HL-60 (cell line): ENCODE measurements at regions not wholly inside any gene's neighbourhood (a gene's known extent, or its start where the extent isn't known, plus 50 kb on each side); places are given as distances from the start of the nearest gene placed in this dataset.

Source experiments
- DNase-seq, 2 experiments: peaks; one replicate each; pipeline ENCODE4 v3.0.0-alpha.2; 2010 to 2020; ENCODE audit warnings: low read depth in 1 of 2, low spot score in 1 of 2
- H3K27ac ChIP-seq: fragments of 250-450 bp; sonication (Bioruptor Pico); replicated peaks from 2 replicates; pipeline ENCODE4 v1.5.1; 2020; ENCODE audit warnings: mild to moderate bottlenecking, moderate library complexity
- H3K27me3 ChIP-seq: fragments of 250-450 bp; sonication (Bioruptor Pico); 2 replicates; pipeline ENCODE4 v1.5.1; 2021; ENCODE audit warnings: mild to moderate bottlenecking, moderate library complexity; ENCODE audit not compliant: insufficient read depth, poor library complexity, severe bottlenecking
- H3K4me3 ChIP-seq: replicated peaks from 2 replicates; pipeline ENCODE4 v1.5.1; 2011; ENCODE audit warnings: mild to moderate bottlenecking, control low read depth, low read length; ENCODE audit not compliant: insufficient read depth
- GABPA ChIP-seq: IDR thresholded peaks from 2 replicates; pipeline ENCODE4 v1.6.1; 2012; ENCODE audit warnings: low read depth
- POLR2AphosphoS5 ChIP-seq: IDR thresholded peaks from 2 replicates; pipeline ENCODE4 v1.6.1; 2012; ENCODE audit warnings: low read depth
- SPI1 ChIP-seq: IDR thresholded peaks from 2 replicates; pipeline ENCODE4 v1.6.1; 2012; ENCODE audit warnings: low read depth, mild to moderate bottlenecking, borderline replicate concordance
- TF ChIP-seq, protein P1 (sequence below): IDR thresholded peaks from 2 replicates; pipeline ENCODE4 v1.6.1; 2012; ENCODE audit warnings: low read depth; ENCODE audit not compliant: insufficient replicate concordance
- TF ChIP-seq, protein P2 (sequence below): IDR thresholded peaks from one replicate; pipeline ENCODE4 v1.5.1; 2011; ENCODE audit warnings: low read length, control low read depth, inconsistent platforms; ENCODE audit not compliant: insufficient read depth

DNA sequence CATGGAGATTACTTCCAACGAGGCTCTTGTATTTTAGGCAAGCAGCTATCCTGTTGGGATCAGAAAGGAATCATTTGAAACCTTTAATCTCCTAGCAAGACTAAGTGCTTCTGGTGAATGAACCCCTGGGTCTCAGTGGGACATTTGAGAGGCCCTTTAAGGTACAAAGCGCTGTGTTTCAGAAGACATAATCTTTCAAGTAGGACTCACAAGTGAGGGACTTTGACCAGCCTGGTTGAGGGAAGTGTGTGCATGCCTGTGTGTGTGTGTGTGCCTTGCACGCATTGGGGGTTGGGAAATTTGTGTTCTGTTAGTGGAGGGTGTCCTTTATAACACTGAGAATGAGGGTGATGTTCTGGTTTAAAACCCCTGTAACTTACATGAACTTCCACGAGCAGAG lies 64.4 kb upstream of the KCNG1 start:
- H3K27ac ChIP-seq: no peak overlapping the region
- peaks cover 3% of the 10 kb centered on the region for H3K27me3 ChIP-seq
- no peak for DNase-seq

DNA sequence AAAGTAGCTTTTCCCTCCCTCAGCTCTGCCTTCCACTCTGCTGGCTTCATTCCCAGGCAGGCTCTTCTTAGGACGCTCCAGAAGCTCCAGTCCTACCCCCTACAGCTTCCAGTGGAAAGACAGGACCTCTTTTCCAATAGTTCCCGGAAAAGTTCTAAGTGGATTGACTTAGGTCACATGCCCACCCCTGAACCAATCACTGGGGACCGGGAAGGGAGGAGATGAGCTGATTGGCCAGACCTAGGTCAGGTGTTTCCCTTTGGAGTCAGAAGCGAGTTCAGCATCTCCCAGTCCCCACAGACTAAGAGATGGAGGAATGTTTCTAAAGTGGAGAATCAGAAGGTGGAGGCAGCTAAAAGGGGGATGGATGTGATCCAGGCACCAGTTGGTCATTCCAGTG lies 62.9 kb upstream of the KCNG1 start:
- Histone ChIP-seq H3K27ac (no peak overlapping the region), H3K4me3 (no peak overlapping the region), H3K27me3 (no peaks in the 10 kb centered on the region)
- TF ChIP-seq, protein P1, sequence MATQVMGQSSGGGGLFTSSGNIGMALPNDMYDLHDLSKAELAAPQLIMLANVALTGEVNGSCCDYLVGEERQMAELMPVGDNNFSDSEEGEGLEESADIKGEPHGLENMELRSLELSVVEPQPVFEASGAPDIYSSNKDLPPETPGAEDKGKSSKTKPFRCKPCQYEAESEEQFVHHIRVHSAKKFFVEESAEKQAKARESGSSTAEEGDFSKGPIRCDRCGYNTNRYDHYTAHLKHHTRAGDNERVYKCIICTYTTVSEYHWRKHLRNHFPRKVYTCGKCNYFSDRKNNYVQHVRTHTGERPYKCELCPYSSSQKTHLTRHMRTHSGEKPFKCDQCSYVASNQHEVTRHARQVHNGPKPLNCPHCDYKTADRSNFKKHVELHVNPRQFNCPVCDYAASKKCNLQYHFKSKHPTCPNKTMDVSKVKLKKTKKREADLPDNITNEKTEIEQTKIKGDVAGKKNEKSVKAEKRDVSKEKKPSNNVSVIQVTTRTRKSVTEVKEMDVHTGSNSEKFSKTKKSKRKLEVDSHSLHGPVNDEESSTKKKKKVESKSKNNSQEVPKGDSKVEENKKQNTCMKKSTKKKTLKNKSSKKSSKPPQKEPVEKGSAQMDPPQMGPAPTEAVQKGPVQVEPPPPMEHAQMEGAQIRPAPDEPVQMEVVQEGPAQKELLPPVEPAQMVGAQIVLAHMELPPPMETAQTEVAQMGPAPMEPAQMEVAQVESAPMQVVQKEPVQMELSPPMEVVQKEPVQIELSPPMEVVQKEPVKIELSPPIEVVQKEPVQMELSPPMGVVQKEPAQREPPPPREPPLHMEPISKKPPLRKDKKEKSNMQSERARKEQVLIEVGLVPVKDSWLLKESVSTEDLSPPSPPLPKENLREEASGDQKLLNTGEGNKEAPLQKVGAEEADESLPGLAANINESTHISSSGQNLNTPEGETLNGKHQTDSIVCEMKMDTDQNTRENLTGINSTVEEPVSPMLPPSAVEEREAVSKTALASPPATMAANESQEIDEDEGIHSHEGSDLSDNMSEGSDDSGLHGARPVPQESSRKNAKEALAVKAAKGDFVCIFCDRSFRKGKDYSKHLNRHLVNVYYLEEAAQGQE: no peak
- no peak for TF ChIP-seq POLR2AphosphoS5
- no peak for TF ChIP-seq GABPA
- TF ChIP-seq, protein P2, sequence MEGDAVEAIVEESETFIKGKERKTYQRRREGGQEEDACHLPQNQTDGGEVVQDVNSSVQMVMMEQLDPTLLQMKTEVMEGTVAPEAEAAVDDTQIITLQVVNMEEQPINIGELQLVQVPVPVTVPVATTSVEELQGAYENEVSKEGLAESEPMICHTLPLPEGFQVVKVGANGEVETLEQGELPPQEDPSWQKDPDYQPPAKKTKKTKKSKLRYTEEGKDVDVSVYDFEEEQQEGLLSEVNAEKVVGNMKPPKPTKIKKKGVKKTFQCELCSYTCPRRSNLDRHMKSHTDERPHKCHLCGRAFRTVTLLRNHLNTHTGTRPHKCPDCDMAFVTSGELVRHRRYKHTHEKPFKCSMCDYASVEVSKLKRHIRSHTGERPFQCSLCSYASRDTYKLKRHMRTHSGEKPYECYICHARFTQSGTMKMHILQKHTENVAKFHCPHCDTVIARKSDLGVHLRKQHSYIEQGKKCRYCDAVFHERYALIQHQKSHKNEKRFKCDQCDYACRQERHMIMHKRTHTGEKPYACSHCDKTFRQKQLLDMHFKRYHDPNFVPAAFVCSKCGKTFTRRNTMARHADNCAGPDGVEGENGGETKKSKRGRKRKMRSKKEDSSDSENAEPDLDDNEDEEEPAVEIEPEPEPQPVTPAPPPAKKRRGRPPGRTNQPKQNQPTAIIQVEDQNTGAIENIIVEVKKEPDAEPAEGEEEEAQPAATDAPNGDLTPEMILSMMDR: no peak
- no peak for TF ChIP-seq SPI1
- DNase-seq: no peak

More for the DNA sequence above, 64.4 kb upstream of the KCNG1 start:
- H3K4me3 ChIP-seq: no peak overlapping the region
- TF ChIP-seq GABPA: no peak
- TF ChIP-seq POLR2AphosphoS5: no peak
- no peak for TF ChIP-seq SPI1

DNA sequence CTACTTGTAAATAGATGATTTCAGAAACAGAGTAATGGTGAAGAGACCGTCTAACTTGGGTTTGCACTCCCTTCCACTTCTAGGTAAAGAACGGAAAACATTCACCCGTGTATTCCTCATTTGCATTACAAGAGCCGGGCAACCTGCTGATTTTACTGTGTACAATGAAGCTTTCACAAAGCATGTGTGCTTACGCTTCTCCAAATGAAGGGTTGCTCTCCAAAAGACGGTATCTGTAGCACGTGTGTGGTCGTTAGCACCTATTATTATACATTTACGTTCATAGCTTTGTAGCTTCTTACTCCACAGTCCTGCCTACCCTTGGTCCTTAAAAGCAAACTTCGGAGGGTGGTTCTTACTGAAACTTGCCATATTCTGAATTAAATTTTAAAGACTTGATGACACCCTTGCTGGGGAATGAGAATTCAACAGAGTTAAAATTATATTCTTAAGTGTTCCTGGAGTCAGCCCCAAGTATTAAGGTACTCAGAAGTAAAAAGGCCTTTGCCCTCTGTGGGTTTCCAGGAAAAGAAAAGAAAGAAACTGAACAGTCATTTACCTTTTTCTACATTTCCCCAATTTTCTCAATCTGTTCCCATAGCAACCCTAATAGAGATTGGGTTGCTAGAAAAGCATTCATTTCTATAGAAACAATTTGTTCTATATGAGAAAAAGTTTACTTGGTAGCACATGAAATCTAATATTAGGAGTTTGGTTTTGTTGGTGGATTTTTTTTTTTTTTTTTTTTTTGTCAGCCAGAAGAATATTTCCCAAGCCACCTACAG lies 61.9 kb upstream of the KCNG1 start:
- DNase-seq: no peak
- TF ChIP-seq SPI1 (no peak), POLR2AphosphoS5 (no peak), GABPA (no peak)
- TF ChIP-seq, protein P2: no peak
- TF ChIP-seq, protein P1: no peak
- no peak overlapping the region for H3K4me3 ChIP-seq
- H3K27ac ChIP-seq: no peak overlapping the region
- no peaks in the 10 kb centered on the region for H3K27me3 ChIP-seq

DNA sequence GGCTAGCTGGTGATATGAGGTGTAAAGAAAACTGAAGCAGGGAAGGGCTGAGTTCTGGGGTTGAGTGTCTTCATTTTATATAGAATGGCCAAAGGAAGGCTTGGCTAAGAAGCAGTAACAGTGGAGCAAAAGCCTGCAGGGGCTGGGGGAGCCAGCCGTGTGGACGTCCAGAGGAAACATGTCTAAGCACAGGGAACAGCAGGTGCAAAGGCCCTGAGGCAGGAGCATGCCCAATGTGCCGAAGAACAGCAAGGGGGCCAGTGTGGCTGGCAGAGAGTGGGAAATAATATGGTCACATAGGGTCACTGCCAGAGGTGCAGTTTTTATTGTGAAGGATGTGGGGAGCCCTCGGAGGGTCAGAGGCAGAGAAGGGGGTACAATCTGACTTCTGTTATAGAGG lies 60.5 kb upstream of the KCNG1 start:
- Histone ChIP-seq H3K4me3 (no peak overlapping the region), H3K27ac (no peak overlapping the region), H3K27me3 (no peaks in the 10 kb centered on the region)
- TF ChIP-seq GABPA: no peak
- TF ChIP-seq, protein P1: no peak
- no peak for TF ChIP-seq POLR2AphosphoS5
- TF ChIP-seq, protein P2: no peak
- TF ChIP-seq SPI1: no peak
- DNase-seq: no peak
